ENCODE measurements at regions not wholly inside any gene's neighbourhood (a gene's known extent, or its start where the extent isn't known, plus 50 kb on each side); places are given as distances from the start of the nearest gene placed in this dataset.

DNA sequence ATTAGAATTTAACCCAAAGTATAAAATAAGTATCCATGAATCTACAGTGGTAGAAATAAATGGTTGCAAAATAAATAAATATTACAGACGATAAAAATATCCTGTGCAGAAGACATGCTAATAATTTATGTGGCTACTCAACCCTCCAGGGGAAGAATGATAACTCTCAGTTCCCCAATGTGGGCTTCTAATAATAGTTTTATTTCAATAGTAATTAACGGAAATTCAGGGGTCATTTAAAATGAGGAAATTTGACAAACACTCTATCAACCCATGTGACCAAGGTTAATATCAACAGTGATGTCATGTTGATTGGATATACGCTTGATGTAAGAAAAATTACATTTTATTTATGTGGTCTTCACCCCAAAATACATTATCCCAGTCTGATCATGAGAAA is 1082.6 kb upstream of the LRRTM3 start:
- Mint-ChIP-seq H3K4me3 (no peak overlapping the region), H3K4me1 (no peaks in the 10 kb centered on the region), H3K27ac (no peak overlapping the region), H3K9me3 (peaks cover under 1% of the 10 kb centered on the region), H3K27me3 (no peaks in the 10 kb centered on the region), H3K36me3 (ENCODE audit: low read depth) (no peaks in the 10 kb centered on the region)
- ChIA-PET POLR2A (no interaction called here), CTCF (no interaction called here)
- DNase-seq (no peak), ATAC-seq (ENCODE audit: low read depth) (no peak)
- TF ChIP-seq, protein P1, sequence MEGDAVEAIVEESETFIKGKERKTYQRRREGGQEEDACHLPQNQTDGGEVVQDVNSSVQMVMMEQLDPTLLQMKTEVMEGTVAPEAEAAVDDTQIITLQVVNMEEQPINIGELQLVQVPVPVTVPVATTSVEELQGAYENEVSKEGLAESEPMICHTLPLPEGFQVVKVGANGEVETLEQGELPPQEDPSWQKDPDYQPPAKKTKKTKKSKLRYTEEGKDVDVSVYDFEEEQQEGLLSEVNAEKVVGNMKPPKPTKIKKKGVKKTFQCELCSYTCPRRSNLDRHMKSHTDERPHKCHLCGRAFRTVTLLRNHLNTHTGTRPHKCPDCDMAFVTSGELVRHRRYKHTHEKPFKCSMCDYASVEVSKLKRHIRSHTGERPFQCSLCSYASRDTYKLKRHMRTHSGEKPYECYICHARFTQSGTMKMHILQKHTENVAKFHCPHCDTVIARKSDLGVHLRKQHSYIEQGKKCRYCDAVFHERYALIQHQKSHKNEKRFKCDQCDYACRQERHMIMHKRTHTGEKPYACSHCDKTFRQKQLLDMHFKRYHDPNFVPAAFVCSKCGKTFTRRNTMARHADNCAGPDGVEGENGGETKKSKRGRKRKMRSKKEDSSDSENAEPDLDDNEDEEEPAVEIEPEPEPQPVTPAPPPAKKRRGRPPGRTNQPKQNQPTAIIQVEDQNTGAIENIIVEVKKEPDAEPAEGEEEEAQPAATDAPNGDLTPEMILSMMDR (IDR thresholded peaks at IDR 0.05): no peak
- intact Hi-C loops (cut with micrococcal nuclease): no loop called here

DNA sequence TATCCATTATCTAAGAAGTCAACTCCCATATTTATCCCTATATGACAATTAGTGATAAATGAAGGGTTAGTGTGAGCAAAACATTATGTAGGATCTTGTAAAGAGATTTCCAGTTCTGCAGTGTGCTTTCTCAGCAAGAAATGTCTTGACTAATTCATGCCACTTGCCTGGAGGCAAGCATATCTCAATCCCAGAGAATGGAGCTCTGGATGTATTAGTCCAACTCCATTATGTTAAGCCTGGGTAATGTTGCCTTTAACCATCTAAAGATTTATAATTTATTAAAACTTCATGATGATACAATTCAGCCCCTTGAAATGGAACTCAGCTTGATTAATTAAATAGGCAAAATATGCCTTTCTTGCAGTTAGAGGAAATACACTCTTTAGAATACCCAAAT is 1079.9 kb upstream of the LRRTM3 start:
- no peak for DNase-seq
- POLR2A ChIA-PET: no interaction called here
- no peak for ATAC-seq (ENCODE audit: low read depth)
- H3K4me3 Mint-ChIP-seq: no peak overlapping the region
- peaks cover 7% of the 10 kb centered on the region for H3K9me3 Mint-ChIP-seq
- H3K27ac Mint-ChIP-seq: no peak overlapping the region
- no peaks in the 10 kb centered on the region for H3K4me1 Mint-ChIP-seq
- H3K36me3 Mint-ChIP-seq (ENCODE audit: low read depth): no peaks in the 10 kb centered on the region
- intact Hi-C loops (cut with micrococcal nuclease): no loop called here
- CTCF ChIA-PET: no interaction called here
- H3K27me3 Mint-ChIP-seq: no peaks in the 10 kb centered on the region
- TF ChIP-seq, protein P1 (IDR thresholded peaks at IDR 0.05): no peak

DNA sequence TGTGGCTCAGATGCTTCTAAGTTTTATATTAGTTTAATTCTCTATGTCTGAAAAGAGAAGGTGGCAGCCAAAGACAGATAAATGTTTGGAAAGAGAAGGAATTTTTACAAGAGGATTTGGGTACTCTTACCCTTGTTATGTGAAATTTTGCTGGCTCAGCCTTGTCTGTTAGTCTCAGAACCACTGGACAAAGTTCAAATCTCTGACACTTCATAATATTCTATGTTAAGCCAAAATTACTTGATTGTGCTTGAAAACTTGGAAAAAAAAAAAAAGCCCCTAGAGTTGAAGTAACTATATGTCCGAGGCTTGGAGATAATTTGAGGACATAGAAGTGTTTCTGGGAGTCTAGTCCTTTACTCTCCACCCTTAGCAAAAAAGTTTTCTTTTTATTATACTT is 1079.3 kb upstream of the LRRTM3 start:
- H3K9me3 Mint-ChIP-seq: peaks cover 7% of the 10 kb centered on the region
- ChIA-PET POLR2A (no interaction called here), CTCF (no interaction called here)
- no peaks in the 10 kb centered on the region for H3K27me3 Mint-ChIP-seq
- no peak for ATAC-seq (ENCODE audit: low read depth)
- TF ChIP-seq, protein P1 (IDR thresholded peaks at IDR 0.05): no peak
- intact Hi-C loops (cut with micrococcal nuclease): no loop called here
- no peak overlapping the region for H3K4me3 Mint-ChIP-seq
- H3K4me1 Mint-ChIP-seq: no peaks in the 10 kb centered on the region
- no peaks in the 10 kb centered on the region for H3K36me3 Mint-ChIP-seq (ENCODE audit: low read depth)
- H3K27ac Mint-ChIP-seq: no peak overlapping the region
- no peak for DNase-seq

DNA sequence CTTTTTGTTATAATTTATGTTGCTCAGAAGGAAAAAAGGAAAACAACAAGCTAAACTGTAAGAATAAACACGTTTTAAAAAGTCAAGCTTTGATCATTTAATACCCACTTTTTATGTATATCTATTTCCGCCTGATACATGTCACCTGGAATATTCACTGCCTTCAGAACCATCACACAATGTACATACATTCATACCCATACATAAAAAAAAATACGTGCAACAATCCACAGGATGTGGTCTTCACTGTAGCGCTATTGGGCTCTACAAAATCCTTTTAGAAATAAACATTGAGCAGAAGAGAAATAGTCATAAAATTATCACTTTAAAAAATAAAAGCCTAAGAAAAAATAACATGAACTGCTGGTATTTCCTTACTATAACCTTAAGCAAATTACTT is 1078.9 kb upstream of the LRRTM3 start:
- DNase-seq (no peak), ATAC-seq (ENCODE audit: low read depth) (no peak)
- TF ChIP-seq, protein P1 (IDR thresholded peaks at IDR 0.05): no peak
- CTCF ChIA-PET: no interaction called here
- no peak overlapping the region for H3K27ac Mint-ChIP-seq
- no peaks in the 10 kb centered on the region for H3K27me3 Mint-ChIP-seq
- no peaks in the 10 kb centered on the region for H3K36me3 Mint-ChIP-seq (ENCODE audit: low read depth)
- no peaks in the 10 kb centered on the region for H3K4me1 Mint-ChIP-seq
- H3K9me3 Mint-ChIP-seq: peaks cover 7% of the 10 kb centered on the region
- POLR2A ChIA-PET: no interaction called here
- intact Hi-C loops (cut with micrococcal nuclease): no loop called here
- H3K4me3 Mint-ChIP-seq: no peak overlapping the region

DNA sequence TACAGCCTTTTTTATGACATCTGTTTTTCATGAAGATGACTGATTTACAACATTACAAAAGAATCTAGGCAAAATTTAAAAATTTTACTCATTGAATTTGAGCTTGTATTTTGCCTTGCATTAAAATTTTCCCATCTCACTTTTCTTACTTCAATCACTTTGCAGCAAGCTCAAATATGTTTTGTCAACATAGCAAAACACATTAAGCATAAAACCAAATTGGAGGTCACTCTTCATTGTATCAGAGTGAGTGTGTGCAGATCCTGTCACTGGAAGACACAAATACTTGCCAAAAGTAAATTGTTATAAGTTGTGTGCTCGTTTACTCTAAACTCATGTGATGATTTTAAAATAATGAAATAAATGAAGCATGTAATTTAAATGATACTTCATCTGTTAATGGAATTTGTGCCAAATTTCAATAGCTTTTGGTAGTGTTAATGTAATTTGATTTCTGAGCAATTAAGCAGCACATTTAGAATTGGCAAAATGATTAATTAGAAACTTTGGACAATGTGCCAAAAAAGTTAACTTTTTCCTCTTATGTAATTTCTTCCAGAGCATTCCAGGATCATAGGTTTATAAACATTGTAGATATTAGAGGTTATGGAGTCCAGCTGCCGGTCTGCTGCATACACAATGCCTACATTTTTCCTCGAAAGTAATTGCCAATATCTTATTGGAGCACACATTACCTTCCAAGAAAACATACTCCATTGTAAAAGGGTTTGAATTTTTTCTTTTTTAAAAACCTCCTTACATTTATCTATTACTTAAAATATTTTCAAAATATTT is 1078.2 kb upstream of the LRRTM3 start:
- POLR2A ChIA-PET: no interaction called here
- Mint-ChIP-seq H3K9me3 (peaks cover 7% of the 10 kb centered on the region), H3K4me3 (no peak overlapping the region), H3K27ac (no peak overlapping the region), H3K27me3 (no peaks in the 10 kb centered on the region), H3K4me1 (no peaks in the 10 kb centered on the region), H3K36me3 (ENCODE audit: low read depth) (no peaks in the 10 kb centered on the region)
- TF ChIP-seq, protein P1 (IDR thresholded peaks at IDR 0.05): no peak
- intact Hi-C loops (cut with micrococcal nuclease): no loop called here
- CTCF ChIA-PET: no interaction called here
- ATAC-seq (ENCODE audit: low read depth) (no peak), DNase-seq (no peak)
